Heart left ventricle (tissue), 16 donors: ENCODE measurements at regions not wholly inside any gene's neighbourhood (a gene's known extent, or its start where the extent isn't known, plus 50 kb on each side); places are given as distances from the start of the nearest gene placed in this dataset.

Experiments
- ATAC-seq, 4 donors: fragments of 200-7000 bp; cut with Tn5 transposase; one replicate each; pipeline ENCODE4 v1.9.1; 2020 to 2022; ENCODE audit warnings: moderate library complexity in 4 of 4, mild to moderate bottlenecking in 3 of 4, moderate number of reproducible peaks in 1 of 4
- DNase-seq, 5 donors: peaks; one replicate each; pipeline ENCODE4 v3.0.0-alpha.2; 2020
- H3K27ac ChIP-seq, 12 donors: fragments of 200-600 bp; sonication (generic) in 4 of 12; one replicate each; pipeline versions ENCODE4 v1.5.0 to v1.8.0; 2016 to 2022; ENCODE audit warnings: mild to moderate bottlenecking in 2 of 12
- H3K27me3 ChIP-seq, 9 donors: fragments of 200-600 bp; sonication (generic) in 2 of 9; one replicate each; pipeline versions ENCODE4 v1.5.1 to v1.8.0; 2016 to 2022; ENCODE audit warnings: mild to moderate bottlenecking in 3 of 9
- H3K36me3 ChIP-seq, 9 donors: fragments of 200-600 bp; sonication (generic) in 2 of 9; one replicate each; pipeline versions ENCODE4 v1.5.0 to v1.8.0; 2018 to 2022; ENCODE audit warnings: mild to moderate bottlenecking in 2 of 9
- H3K4me1 ChIP-seq, 12 donors: fragments of 200-600 bp; sonication (generic) in 4 of 12; one replicate each; pipeline versions ENCODE4 v1.5.0 to v1.8.0; 2016 to 2022; ENCODE audit warnings: mild to moderate bottlenecking in 3 of 12
- H3K4me3 ChIP-seq, 12 donors: fragments of 200-600 bp; sonication (generic) in 4 of 12; one replicate each; pipeline versions ENCODE4 v1.5.0 to v1.8.0; 2017 to 2022; ENCODE audit warnings: mild to moderate bottlenecking in 9 of 12, moderate library complexity in 4 of 12
- H3K9me3 ChIP-seq, 12 donors: fragments of 200-600 bp; sonication (generic) in 4 of 12; one replicate each; pipeline versions ENCODE4 v1.5.0 to v1.8.0; 2016 to 2022; ENCODE audit warnings: mild to moderate bottlenecking in 1 of 12
- POLR2A ChIP-seq, 2 donors: fragments of 450-650 bp; IDR thresholded peaks; one replicate each; pipeline ENCODE4 v1.6.1; 2017; ENCODE audit warnings: antibody characterized with exemption in 2 of 2, mild to moderate bottlenecking in 2 of 2, moderate library complexity in 2 of 2
- WGBS, 4 donors: extraction: QIAGEN DNeasy Blood & Tissue Kit in 2 of 4; methylation state at CpG; one replicate each; pipeline versions ENCODE4 v1.1.5 to v1.1.7; 2013 to 2018; 5-methylcytosine and 5-hydroxymethylcytosine counted together
- intact Hi-C, 10 donors: fragments of 100-400 bp; cut with DNase I; formaldehyde crosslinking; loops; one replicate each; pipeline versions ENCODE4 v1.11.1 to v1.14.2; 2022
- TF ChIP-seq, protein P1 (sequence below), 12 donors: fragments of 200-600 bp; sonication (generic) in 4 of 12; IDR thresholded peaks; one replicate each; pipeline versions ENCODE4 v1.5.0 to v1.8.0; 2018 to 2022; ENCODE audit warnings: antibody characterized with exemption in 12 of 12, mild to moderate bottlenecking in 5 of 12
- donor health status: ischemic (EF 13 %, LVEDD 7.1; RV severe dilation, severe dysfunction).
- donor health status: healthy with polysubstance abuse.
- donor health status: DM: no; HTN: yes; CAD: no.
- donor health status: DM: no; HTN: no; CAD: no.
- donor health status: ischemic (EF 25% LVEDD 6.9; RV normal size, moderate dysfunction).
- donor health status: ischemic (EF 25% LVEDD 5.7; RV mildly dilated, moderate dysfunction).
- donor health status: healthy.
- donor health status: DM: yes; HTN: yes; CAD: no.
- donor health status: ischemic (EF 35%, LVEDD 5.7; RV mildly dilated, moderate dysfunction).
- donor health status: nonischemic (EF 11% LVEDD 7.7; RV severe dilation, severe dysfunction).
- donor health status: DM: yes; HTN: yes; CAD: no.
- donor health status: PGD.
- donor health status: ischemic (EF 29% LVEDD 5.4; RV normal size, mild dysfunction).
- donor health status: nonischemic (EF 23%, LVEDD 6.1; RV moderate dilation, normal function).

DNA sequence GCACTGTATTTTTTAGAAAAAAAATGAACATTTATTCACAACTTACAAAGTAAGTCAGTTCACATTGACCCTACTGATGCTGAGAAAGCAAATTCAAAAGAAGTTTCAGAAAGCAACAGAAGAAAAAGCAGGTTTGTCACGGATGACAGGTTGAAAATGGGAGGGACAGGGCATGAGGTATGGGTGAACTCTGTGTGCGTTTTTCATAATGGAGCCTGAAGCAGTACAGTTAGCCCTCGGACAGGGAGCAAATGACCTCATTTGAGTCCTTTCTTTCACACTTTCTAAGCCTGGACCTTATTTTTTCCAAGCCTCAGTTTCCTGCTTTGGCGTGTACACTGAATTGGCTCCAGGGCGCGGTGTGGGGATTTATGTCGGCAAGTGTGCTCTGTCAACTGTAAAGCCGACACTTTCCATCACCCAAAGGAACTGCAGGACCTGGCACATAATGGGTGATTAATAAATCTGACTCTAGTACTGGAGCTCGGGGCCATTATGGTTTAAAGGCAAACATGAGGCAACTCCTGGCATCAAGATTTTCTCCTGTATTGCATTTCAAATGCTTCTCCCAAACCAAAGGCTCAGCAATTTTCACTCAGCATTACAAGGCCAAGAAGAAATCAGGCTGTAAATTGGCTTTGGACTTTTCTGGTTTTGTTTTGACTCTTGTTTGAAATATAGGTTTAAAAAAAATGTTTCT, 345.5 kb upstream of the DUSP10 start:
- Histone ChIP-seq H3K36me3 (no peaks in the 10 kb centered on the region), H3K9me3 (peaks cover 0 to 13% (median 0%) of the 10 kb centered on the region in 12 donors), H3K4me3 (no peak overlapping the region), H3K27ac (no peak overlapping the region), H3K27me3 (no peaks in the 10 kb centered on the region), H3K4me1 (no peaks in the 10 kb centered on the region)
- no peak for TF ChIP-seq POLR2A (IDR thresholded peaks at IDR 0.05)
- TF ChIP-seq, protein P1, sequence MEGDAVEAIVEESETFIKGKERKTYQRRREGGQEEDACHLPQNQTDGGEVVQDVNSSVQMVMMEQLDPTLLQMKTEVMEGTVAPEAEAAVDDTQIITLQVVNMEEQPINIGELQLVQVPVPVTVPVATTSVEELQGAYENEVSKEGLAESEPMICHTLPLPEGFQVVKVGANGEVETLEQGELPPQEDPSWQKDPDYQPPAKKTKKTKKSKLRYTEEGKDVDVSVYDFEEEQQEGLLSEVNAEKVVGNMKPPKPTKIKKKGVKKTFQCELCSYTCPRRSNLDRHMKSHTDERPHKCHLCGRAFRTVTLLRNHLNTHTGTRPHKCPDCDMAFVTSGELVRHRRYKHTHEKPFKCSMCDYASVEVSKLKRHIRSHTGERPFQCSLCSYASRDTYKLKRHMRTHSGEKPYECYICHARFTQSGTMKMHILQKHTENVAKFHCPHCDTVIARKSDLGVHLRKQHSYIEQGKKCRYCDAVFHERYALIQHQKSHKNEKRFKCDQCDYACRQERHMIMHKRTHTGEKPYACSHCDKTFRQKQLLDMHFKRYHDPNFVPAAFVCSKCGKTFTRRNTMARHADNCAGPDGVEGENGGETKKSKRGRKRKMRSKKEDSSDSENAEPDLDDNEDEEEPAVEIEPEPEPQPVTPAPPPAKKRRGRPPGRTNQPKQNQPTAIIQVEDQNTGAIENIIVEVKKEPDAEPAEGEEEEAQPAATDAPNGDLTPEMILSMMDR (IDR thresholded peaks at IDR 0.05) = no peak
- intact Hi-C loops = no loop called here
- ATAC-seq = no peak
- no peak for DNase-seq
- WGBS, 4 donors = 86 to 90% (median 87%) methylated on average over 9 of the region's 9 CpGs

DNA sequence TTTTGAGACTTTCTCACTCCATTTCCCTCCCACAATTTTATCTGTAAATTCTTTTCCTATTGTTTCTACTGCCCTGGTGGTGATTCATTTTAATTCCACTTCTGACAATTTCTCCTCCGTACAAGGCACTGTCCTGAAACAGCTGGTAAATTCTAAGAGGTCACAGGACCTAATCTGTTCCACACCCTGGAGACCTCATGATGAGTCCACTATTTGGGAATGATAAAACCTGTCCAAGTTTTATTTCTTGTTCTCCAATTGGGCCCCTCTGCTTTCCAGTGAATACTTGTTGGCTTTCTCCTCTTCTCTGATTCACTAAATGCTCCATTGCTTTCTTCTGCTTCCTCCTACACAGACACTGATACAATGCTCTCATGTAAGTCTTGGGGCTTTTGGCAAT, 343.1 kb upstream of the DUSP10 start:
- Histone ChIP-seq H3K9me3 (peaks cover 0 to 16% (median 0%) of the 10 kb centered on the region in 12 donors), H3K4me3 (no peak overlapping the region), H3K27ac (no peak overlapping the region), H3K36me3 (no peaks in the 10 kb centered on the region), H3K27me3 (no peaks in the 10 kb centered on the region), H3K4me1 (no peaks in the 10 kb centered on the region)
- peak; percentile 42 to 95 (median 68) for ATAC-seq
- intact Hi-C loops = no loop called here
- no peak for DNase-seq
- 34 to 58% (median 51%) methylated on average over 1 of the region's 1 CpG for WGBS, 4 donors
- TF ChIP-seq, protein P1 (IDR thresholded peaks at IDR 0.05) = no peak
- TF ChIP-seq POLR2A (IDR thresholded peaks at IDR 0.05) = no peak

DNA sequence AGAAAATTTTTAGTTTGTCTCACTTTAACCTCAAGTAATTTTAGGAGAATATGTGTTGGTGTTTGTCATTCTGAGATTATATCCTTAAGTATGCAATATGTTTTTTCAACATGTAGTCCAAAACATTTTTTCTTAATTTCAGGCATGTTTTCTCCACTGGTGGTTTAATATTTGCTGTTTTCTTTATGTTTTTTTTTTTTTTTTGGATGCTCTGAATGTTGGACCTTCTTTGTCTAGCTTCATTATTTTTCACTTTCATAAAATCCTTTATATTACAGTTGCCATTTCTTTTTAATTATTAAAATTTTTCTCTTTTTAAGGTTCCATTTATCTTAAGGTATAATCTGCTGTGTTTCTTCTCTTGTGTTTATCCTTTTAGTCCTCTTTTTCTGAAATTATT, 342.2 kb upstream of the DUSP10 start:
- DNase-seq = no peak
- no peak for ATAC-seq
- no peak for TF ChIP-seq POLR2A (IDR thresholded peaks at IDR 0.05)
- TF ChIP-seq, protein P1 (IDR thresholded peaks at IDR 0.05) = no peak
- intact Hi-C loops = no loop called here
- H3K36me3 ChIP-seq = no peaks in the 10 kb centered on the region
- no peak overlapping the region for H3K4me3 ChIP-seq
- H3K27me3 ChIP-seq = no peaks in the 10 kb centered on the region
- H3K27ac ChIP-seq = no peak overlapping the region
- H3K9me3 ChIP-seq = peaks cover 0 to 16% (median 0%) of the 10 kb centered on the region in 12 donors
- H3K4me1 ChIP-seq = no peaks in the 10 kb centered on the region

DNA sequence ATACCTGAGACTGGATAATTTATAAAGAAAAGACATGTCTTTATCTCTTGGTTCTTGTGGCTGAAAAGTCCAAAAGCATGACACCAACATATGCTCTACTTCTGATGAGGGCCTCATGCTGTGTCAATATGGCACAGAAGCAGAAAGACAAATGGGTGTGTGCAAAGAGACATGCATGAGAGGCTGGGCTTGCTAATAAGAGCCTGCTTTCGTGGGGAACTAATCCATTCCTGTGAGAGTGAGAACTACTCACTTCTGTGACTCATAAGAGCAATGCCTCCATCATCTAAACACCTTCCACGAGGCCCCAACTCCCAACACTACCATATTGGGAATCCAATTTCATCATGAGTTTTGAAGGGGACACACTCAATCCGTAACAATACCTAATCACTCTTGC, 340.0 kb upstream of the DUSP10 start:
- peaks cover 0 to 5% (median 0%) of the 10 kb centered on the region in 12 donors for H3K4me1 ChIP-seq
- H3K27me3 ChIP-seq = no peaks in the 10 kb centered on the region
- no peak overlapping the region for H3K27ac ChIP-seq
- H3K36me3 ChIP-seq = no peaks in the 10 kb centered on the region
- no peak overlapping the region for H3K4me3 ChIP-seq
- TF ChIP-seq, protein P1 (IDR thresholded peaks at IDR 0.05) = no peak
- TF ChIP-seq POLR2A (IDR thresholded peaks at IDR 0.05) = no peak
- DNase-seq = no peak
- WGBS, 4 donors = 68 to 79% (median 75%) methylated on average over 3 of the region's 3 CpGs
- H3K9me3 ChIP-seq = peaks cover 0 to 16% (median 0%) of the 10 kb centered on the region in 12 donors
- intact Hi-C loops = no loop called here
- no peak for ATAC-seq
